ENCODE measurements at regions not wholly inside any gene's neighbourhood (a gene's known extent, or its start where the extent isn't known, plus 50 kb on each side); places are given as distances from the start of the nearest gene placed in this dataset.

- no peak for TF ChIP-seq POLR2AphosphoS5 (IDR thresholded peaks at IDR 0.05)
- TF ChIP-seq, protein P1, sequence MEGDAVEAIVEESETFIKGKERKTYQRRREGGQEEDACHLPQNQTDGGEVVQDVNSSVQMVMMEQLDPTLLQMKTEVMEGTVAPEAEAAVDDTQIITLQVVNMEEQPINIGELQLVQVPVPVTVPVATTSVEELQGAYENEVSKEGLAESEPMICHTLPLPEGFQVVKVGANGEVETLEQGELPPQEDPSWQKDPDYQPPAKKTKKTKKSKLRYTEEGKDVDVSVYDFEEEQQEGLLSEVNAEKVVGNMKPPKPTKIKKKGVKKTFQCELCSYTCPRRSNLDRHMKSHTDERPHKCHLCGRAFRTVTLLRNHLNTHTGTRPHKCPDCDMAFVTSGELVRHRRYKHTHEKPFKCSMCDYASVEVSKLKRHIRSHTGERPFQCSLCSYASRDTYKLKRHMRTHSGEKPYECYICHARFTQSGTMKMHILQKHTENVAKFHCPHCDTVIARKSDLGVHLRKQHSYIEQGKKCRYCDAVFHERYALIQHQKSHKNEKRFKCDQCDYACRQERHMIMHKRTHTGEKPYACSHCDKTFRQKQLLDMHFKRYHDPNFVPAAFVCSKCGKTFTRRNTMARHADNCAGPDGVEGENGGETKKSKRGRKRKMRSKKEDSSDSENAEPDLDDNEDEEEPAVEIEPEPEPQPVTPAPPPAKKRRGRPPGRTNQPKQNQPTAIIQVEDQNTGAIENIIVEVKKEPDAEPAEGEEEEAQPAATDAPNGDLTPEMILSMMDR (IDR thresholded peaks at IDR 0.05 in 8 of 11, conservative IDR thresholded peaks at IDR 0.05 in 3 of 11): no peak
- no peak for TF ChIP-seq POLR2A (IDR thresholded peaks at IDR 0.05)
Observed at GRCh38 chr2:189940913-189941312, 121.6 kb downstream of the MSTN start.
